Endometrium (tissue), 2 donors: ENCODE measurements at regions not wholly inside any gene's neighbourhood (a gene's known extent, or its start where the extent isn't known, plus 50 kb on each side); places are given as distances from the start of the nearest gene placed in this dataset.

Experiments
- FAIRE-seq: peaks from 2 replicates; lab custom pipeline; 2012; peaks lifted over from hg19 to GRCh38; lab: Jason Lieb, UNC
- donor health status: control.
- donor health status: control.

DNA sequence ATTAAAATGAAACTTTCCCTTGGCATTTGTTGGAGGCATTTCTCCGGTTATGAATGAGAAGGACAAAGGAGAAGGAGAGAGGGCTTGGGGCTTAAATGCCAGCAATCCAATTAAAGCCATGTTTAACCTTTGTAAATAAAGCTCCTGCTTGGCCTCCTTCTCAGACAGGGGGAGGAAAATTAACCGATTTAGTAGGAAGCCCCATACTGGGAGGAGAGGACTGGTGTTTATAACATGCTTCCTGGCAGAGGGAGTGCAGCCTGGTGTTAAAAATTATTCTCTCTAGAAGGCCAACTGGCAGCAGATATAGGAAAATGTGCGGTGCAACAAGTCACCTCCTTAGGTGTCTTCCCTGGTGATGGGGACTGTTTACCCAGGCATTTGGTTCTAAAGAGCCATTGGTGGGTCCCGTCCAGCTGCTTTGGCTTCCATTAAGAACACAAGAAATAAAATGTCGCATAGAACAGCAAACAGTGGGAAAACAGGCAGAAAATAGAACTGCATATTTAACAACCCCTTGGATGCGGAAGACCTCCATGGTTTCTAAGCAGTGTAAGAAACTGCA is 846.5 kb downstream of the TYW1 start:
- no peak for FAIRE-seq

DNA sequence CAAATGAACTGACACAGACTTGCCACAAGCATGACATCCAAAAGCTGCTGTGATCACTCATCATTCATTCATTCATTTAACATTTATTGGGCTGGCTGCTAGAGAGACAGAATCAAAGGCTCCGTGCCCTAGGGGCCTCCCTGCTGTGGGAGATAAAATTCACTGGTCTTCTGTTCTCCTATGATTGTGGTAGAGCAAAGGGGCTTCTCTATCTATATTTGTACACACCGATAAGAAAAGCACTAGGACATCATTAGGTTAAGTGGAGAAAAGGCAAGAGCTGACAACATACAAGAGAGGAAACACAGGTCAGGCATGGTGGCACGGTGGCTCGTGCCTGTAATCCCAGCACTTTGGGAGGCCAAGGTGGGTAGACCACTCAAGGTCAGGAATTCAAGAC is 847.0 kb downstream of the TYW1 start:
- FAIRE-seq = no peak

DNA sequence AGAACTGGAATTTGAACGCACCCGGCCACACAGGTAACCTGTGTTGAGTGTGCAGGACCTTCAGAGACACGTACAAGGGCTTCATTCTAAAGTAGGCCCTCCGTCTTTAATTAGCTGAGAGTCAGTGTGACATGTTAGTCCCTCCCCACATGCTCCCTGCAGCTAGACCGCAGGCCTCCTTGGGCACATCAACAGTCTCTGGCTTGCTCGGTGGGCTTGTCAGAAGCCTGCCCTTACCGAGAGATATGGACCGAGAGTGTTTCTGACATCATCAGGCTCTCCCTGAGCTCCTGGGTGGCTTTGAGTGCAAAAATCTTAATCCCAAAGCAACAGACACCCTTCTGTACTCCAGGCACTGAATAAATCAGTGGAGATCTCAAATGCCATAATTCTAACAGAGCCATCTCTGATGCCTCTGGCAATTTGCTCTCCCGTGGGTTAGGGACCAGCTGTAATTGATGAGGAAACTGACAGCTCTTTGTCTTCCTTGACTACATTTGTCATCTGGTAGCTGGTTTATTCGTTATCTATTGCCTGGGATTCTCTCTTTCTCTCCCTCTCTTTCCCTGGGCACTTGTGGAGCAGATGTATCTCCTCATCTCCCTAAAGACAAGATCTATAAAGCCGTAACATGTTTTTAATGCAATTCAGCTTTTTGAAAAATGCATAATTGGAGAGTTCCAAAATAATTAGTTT is 850.6 kb downstream of the TYW1 start:
- no peak for FAIRE-seq

DNA sequence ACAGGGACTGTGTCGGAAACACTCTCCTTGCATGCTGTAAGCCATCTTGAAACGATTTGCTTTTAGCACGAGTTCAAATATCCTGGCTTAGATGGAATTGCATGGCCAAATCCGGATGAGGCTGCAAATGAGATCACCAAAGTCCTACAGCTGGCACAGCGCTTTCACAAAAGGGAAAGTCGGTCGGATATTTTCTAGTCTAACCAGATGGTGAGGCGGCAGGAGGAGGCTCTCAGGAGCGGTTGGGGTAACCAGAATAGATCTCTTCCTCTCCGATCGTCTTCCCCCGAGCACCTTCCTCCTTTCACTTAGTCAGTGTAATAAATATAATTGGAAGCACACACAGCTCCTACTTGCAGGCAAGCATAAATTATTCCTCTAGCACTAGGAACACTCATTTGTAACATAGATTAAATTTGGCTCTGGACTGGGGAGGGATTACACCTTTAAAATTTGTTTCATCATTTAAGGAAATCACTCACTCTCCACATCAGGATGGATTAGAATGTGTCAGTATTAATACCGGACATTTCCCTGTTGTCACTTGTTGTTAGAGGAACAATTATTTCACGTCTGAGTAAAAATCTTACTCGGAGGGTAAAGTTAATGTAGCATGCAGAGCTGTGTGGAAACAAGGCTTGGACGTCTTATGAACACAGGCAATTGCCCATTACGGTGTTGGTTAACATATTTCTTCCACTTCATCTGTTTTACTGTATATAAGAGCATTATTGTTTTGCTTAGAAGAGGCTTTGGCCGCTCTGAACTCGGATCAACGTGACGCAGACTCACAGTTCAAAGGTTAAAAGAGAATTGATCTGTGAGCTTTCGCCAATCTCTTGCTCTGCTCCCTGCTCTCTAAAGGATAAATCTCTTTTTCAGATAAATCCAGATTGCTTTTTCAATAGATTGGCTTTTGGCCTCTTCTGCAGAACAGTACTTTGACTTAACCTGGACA is 857.9 kb downstream of the TYW1 start:
- no peak for FAIRE-seq

DNA sequence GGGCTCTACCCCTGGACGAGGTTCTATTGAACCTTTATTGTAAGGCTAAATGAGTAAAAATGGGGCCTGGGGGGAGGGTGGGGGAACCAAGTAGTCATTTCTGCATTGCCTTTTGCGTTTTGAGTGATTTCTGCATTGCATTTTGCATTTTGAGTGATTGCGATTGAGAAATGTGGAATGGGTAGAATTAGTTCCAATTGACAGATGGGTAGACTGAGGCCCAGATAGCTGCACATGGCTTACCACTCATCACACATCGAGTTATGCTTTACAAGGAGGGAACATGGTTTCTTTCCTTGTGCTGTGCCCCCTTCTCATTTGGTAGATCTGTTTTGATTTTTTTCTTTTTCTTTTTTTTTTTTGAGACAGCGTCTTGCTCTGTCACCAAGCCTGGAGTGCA is 858.7 kb downstream of the TYW1 start:
- FAIRE-seq = no peak

DNA sequence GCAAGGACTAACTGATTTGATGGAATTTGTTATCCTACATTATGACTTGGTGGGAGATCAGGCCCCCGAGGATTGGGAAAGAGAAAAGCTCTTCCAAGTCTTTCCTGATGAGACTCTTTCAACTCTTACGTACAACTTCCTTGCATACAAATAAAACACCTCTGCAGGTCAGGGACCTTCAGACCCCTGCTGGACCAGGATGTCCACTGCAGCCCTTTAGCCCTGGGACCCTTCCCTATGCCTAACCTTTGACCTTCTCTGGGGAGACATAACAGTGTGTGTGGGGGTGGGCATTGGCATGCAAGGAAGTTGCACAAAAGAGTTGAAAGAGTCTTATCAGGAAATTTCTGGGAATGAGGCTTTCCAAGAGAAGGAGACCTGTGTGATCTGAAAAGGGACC is 859.4 kb downstream of the TYW1 start:
- FAIRE-seq = no peak

DNA sequence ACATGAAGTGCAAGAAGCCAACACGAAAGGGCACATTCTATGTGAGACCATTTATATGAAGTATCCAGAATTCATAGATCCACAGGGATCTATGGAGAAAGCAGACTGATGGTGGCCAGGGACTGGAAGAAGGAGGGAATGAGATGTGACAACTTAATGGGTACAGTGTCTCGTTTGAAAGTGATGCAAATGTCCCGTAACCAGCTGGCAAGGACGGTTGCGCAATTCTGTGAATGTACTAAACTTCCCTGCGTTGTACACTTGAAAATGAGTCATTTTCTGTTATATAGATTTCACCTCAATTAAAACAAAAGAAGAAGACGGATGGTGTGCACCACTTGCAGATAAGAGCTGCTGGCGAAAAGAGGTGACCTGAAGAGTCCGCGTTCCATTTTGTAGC is 861.1 kb downstream of the TYW1 start:
- no peak for FAIRE-seq

DNA sequence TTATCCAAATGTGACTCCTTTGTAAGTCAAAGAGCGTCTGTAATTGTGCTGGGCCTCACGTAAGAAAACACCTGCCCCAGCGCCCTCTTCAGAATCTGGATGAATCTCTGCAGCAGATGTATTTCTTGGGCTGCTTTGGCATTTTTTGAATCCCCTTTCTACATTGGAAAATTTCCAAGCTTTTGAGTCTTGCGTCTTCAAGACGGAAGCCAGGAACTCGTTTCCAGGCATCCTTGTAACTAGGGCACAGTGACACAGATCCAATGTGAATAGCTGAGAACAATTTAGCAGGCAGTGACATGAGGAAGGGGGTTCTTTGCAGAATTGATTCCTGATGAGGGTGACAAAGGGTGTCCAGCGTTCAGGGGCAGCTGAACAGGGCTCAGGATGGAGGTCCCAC is 862.3 kb downstream of the TYW1 start:
- FAIRE-seq = no peak

DNA sequence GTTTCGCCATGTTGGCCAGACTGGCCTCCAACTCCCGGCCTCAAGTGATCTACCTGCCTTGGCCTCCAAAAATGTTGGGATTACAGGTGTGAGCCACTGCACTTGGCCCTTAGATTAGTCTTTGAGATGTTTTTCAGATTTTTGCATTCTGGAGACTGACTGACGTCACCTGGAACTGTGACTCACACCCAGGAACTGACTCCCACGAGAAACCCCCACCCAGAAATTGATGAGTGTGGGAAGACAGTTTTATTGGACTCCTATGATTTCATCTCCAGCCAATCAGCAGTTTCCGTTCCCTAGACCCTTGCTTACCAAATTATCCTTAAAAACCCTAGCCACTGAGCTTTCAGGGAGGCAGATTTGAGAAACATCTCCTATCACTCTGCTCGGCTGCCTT is 867.3 kb downstream of the TYW1 start:
- FAIRE-seq = no peak

DNA sequence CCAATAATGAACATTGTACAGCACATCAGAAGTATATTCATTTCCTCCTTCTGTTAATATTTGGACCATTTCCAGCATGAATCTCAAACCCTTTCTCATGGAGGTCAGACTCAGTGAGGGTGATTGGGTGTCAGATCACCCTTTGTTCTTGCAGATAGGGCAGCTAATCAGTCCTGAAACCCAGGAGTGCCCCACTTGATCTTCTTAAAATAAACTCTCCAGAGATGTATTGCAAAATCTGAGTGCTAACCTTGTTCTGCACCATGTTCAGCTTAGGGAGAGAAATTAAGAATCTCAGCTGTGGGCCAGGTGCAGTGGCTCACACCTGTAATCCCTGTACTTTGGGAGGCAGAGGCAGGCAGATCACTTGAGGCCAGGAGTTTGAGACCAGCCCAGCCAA is 869.4 kb downstream of the TYW1 start:
- FAIRE-seq = no peak

DNA sequence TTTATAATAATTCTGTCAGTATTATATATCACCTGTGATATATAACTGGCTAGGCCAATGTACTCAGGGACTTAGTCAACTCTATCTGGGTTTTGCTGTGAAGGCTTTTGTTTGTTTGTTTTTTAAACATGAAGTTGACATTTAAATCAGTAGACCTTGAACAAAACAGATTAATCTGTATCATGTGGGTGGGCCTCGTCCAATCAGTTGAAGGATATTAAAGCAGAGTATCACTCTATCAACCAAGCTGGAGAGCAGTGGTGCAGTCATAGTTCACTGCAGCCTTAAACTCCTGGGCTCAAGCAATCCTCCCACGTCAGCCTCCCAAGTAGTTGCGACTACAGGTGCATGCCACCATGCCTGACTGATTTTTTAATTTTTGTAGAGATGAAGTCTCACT is 870.2 kb downstream of the TYW1 start:
- no peak for FAIRE-seq

DNA sequence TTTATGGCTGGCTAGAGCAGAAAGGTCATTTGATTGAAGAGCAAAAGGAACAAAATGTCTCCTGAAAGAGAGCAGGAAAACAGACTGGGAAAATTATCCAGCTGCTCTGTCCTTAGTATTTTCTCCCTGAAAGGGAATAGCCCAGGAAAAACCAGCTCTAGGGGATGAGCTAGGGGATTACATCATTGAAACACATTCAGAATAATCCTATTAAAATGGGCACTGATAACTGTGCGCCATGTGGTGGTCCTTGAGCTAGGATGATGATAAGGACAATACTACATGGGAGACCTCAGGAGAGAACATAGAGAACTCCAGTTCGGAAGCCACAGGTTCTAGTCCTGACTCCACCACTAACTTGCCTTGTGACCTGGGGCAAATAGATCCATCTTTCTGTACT is 873.8 kb downstream of the TYW1 start:
- FAIRE-seq = no peak

DNA sequence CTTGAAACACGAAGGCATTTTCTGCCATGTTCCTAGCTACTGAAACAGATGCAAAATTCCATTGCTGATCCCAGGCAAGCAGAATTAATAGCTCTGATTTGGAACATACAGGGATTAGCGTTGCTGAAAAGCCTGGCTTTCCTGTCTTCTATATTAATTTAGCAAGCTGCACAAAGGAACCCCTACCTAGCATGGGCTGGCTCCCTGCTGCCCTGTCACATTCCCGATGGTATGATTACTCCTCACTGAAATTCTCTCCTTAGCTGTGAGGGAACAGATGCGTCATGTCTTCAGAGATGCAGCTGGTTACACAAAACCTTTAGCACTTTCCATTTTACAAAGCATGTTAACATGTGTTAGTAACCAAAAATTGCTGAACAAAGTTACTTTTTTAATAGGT is 878.9 kb downstream of the TYW1 start:
- FAIRE-seq = no peak

DNA sequence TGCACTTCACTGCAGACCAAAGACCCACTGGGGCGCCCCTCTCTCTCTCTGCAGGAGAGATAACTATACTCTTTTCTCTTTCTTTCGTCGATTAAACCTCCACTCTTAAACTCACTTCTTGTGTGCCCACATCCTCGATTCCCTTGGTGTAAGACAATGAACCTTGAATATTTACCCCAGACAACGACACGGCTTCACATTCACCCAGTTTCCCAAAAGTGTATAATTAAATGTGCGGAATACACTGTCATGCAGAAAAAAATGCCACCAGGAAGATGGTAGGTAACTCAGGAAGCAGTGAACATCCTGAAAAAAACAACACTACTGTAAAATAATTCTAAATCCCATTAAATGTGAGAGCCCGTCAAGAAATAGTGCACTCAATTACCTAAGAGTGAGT is 882.2 kb downstream of the TYW1 start:
- no peak for FAIRE-seq

DNA sequence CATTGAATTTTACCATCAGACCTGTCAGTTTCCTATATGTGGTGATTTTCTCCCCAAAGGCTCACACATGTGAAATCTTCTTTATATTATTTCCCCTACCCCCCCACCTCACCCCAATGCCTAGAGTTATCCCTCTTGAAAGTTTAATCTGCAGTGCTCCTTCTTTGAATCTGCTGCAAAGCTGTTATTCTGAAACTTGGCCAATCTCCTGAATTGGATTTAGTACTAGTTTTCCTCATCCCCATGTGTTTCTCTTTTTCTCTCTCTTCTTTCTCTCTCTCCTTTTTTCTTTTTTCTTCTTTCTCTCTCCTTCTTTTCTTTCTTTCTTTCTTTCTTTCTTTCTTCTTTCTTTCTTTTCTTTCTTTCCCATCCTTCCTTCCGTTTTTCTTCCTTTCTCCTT is 886.2 kb downstream of the TYW1 start:
- no peak for FAIRE-seq

DNA sequence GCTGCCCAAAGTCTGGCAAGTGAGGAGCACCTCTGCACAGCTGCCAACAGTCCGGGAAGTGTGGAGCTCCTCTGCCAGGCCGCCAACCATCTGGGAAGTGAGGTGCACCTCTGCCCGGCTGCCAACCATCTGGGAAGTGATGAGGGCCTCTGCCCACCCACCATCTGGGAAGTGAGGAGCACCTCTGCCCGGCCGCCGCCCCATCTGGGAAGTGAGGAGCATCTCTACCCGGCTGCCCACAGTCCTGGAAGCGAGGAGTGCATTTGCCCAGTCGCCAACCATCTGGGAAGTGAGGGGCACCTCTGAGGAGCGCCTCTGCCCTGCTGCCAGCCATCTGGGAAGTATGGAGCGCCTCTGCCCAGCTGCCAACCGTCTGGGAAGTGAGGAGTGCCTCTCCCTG is 893.7 kb downstream of the TYW1 start:
- FAIRE-seq = no peak

DNA sequence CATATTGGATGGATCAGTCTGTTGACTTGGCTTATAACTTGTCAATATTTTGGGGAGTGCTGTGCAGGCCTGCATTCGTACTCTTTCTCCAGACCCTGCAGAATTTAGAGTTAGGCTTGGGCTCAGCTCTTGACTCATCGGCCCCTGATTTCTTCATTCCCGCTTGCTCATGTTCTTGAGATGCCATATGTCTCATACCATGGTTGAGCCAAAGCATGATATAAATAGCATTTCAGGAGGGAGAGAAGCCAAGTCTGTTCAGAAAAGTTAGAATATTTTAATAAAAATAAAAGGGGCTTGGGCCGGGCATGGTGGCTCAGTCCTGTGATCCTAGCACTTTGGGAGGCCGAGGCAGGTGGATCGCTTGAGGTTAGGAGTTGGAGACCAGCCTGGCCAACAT is 898.1 kb downstream of the TYW1 start:
- FAIRE-seq = no peak

DNA sequence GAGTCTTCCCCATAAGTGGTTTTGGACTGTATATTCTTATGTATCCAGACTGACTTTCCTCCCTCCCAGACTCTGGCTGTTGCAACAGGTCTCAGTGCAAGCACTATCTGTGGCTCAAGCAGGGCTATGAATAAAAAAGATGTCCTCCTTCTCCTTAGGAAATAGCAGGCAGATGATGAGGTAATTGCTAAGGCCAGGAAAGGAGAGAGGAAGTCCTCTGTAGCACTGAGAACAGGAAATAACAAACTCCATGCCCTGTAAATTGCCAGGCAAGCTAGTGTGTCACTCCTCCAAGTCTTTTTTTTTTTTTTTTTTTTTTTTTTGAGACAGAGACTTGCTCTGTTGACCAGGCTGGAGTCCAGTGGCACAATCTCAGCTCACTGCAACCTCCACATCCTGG is 900.1 kb downstream of the TYW1 start:
- FAIRE-seq = no peak

DNA sequence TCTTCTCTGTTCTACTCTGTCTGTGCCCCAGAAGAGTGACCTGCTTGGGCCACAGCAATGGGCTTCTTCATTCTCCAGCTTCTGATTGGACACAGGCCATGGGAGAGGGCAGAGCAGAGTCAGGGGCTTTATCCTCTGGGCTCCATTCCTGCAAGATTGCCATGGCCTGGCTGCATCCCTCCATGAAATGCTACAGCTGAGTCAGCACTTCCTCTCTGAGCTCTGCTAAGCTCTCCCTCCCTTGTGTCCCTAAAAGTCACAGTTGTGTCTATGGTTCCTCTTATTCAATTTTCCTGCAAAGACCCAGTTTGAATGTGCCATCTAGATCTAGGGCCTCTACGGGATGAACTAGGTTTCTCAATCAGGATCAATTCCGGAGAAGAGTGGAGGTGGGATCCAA is 903.8 kb downstream of the TYW1 start:
- no peak for FAIRE-seq

DNA sequence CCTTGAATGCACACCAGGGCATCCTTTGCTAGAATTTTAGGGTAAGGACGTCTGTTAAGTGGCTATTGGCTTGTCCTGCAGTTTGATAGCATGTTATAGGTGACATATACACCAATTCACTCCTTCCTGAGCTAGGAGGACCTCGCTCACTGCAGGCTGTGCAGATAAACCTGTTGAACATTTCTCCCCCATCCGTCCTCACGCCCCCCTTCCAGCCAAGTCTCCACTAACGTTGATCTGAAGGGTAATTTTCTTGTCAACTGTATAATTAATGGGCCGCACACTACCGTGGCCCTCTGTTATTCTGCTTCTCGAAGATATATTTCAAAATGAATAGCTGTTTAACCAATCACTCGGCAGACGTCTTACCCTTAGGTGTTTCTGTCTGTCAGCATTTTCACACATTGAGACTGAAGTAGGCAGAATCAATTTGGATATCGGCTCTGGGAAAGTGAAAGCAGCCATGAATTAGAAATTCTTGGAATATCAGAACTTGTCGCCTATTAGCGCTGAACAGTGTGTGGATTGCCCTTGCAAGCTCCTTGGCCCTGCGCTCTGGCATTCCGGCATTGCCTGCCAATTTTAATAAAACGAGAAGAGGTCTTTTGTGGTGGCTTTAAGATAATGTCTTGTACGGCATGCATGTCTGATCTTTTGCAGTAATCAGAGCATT is 905.3 kb downstream of the TYW1 start:
- no peak for FAIRE-seq

DNA sequence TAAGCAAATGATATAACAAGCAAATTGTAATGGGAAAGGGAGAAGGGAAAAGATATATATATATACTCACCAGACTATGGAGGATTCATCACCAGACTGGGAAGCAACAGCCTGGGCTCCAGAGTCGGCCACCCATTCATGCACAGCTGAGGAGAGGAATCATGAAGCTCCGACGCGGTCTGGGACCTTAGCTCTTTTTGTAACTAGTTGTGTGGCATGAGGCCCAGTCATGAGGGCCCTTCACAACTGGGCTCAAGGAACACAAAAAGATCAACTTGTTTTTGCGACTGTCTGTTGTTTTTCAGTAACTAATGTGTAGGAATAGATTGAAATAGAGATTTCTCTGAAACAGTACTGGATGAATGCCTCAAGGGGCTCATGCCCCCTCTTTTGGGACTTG is 911.2 kb downstream of the TYW1 start:
- FAIRE-seq = no peak

DNA sequence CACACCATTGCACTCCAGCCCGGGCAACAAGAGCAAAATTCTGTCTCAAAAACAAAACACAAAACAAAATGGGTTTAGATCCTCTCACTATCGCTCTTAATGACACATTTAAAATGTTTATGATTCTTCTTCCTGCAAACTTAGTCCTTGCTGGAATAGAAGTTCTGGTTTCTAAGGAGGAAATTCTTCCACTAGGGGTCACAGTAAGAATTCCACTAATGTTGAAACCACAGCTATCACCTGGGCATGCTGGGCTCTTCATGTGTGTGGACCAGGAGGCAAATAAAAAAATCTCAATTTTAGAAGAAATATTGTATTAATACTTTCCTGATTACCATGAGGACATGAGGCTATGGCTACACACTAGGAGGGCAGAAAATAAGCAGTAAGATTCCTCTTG is 915.8 kb downstream of the TYW1 start:
- FAIRE-seq = no peak

DNA sequence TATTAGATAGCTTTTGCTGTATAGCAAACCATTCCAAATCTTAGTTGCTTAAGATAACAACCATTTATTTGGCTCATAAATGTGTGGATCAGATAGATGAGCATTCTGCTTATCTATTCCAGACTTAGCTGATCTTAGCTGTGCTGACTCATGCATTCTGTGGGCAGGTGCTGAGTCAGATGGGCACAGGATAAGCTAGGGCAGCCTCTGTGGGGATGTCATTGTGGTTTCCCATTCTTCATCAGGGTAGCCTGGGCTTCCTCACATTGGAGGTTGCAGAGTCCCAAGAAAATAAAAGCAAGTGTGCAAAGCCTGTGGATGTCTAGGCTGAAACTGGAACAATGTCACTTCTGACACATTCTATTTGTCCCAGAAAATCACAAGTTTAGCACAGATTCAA is 917.0 kb downstream of the TYW1 start:
- FAIRE-seq = no peak
